ENCODE measurements at regions not wholly inside any gene's neighbourhood (a gene's known extent, or its start where the extent isn't known, plus 50 kb on each side); places are given as distances from the start of the nearest gene placed in this dataset.

DNA sequence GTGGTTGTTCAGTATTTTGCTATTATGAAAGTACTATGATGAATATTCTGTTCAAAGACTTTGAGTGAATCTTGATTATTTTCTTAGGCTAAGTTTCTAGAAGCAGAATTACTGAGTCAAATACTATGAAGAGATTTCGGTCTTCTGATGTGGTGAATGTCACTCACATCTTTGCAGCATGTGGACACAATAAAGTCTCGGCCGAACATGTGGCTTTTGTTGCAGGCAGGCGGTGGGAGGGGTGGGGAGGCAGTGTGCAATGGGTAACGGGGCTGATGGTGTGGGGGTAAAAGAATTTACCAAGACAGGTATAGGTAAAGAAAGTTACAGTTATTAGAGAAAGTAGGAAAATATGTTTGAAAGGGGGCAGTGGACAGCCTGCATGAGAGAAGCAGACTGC is 156.4 kb upstream of the DTNBP1 start:
- TF ChIP-seq YY1 (IDR thresholded peaks at IDR 0.05; ENCODE audit: low read depth) (no peak), RAD21 (IDR thresholded peaks at IDR 0.05; ENCODE audit: low read depth) (no peak)
- TF ChIP-seq, protein P1, sequence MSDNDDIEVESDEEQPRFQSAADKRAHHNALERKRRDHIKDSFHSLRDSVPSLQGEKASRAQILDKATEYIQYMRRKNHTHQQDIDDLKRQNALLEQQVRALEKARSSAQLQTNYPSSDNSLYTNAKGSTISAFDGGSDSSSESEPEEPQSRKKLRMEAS (IDR thresholded peaks at IDR 0.05) = no peak

DNA sequence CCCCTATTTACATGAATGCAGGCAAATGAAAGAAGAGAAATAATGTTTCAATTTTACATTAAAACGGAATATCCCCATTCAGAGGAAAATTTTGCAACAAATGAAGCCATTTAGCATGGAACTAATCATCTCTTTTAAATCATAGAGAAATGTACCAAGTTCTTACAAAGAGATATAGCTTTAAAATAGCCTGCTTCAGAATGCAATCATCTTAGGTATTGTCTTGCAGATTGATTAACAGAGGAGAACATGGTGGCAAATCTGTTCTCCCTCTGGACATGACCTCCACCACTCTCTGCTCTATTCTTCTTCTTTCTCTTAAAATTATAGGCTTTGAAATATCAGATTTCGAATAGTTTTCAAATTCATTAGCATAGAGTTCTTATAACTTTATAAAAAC is 155.7 kb upstream of the DTNBP1 start:
- TF ChIP-seq EGR1 (IDR thresholded peaks at IDR 0.05) (no peak), TCF12 (IDR thresholded peaks at IDR 0.05; ENCODE audit: low read depth) (no peak), CREB1 (IDR thresholded peaks at IDR 0.05; ENCODE audit: low read depth) (no peak), ZBTB7A (IDR thresholded peaks at IDR 0.05; ENCODE audit: low read depth) (no peak), EP300 (IDR thresholded peaks at IDR 0.05; ENCODE audit: borderline replicate concordance) (no peak), CEBPB (IDR thresholded peaks at IDR 0.05) (no peak), TEAD4 (IDR thresholded peaks at IDR 0.05) (no peak), YY1 (IDR thresholded peaks at IDR 0.05; ENCODE audit: low read depth) (no peak), NFIC (IDR thresholded peaks at IDR 0.05) (no peak), FOXM1 (IDR thresholded peaks at IDR 0.05; ENCODE audit: borderline replicate concordance, low read depth) (no peak)
- TF ChIP-seq, protein P2, sequence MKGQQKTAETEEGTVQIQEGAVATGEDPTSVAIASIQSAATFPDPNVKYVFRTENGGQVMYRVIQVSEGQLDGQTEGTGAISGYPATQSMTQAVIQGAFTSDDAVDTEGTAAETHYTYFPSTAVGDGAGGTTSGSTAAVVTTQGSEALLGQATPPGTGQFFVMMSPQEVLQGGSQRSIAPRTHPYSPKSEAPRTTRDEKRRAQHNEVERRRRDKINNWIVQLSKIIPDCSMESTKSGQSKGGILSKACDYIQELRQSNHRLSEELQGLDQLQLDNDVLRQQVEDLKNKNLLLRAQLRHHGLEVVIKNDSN (IDR thresholded peaks at IDR 0.05) = no peak
- TF ChIP-seq, protein P1 (IDR thresholded peaks at IDR 0.05) = no peak
- TF ChIP-seq, protein P3, sequence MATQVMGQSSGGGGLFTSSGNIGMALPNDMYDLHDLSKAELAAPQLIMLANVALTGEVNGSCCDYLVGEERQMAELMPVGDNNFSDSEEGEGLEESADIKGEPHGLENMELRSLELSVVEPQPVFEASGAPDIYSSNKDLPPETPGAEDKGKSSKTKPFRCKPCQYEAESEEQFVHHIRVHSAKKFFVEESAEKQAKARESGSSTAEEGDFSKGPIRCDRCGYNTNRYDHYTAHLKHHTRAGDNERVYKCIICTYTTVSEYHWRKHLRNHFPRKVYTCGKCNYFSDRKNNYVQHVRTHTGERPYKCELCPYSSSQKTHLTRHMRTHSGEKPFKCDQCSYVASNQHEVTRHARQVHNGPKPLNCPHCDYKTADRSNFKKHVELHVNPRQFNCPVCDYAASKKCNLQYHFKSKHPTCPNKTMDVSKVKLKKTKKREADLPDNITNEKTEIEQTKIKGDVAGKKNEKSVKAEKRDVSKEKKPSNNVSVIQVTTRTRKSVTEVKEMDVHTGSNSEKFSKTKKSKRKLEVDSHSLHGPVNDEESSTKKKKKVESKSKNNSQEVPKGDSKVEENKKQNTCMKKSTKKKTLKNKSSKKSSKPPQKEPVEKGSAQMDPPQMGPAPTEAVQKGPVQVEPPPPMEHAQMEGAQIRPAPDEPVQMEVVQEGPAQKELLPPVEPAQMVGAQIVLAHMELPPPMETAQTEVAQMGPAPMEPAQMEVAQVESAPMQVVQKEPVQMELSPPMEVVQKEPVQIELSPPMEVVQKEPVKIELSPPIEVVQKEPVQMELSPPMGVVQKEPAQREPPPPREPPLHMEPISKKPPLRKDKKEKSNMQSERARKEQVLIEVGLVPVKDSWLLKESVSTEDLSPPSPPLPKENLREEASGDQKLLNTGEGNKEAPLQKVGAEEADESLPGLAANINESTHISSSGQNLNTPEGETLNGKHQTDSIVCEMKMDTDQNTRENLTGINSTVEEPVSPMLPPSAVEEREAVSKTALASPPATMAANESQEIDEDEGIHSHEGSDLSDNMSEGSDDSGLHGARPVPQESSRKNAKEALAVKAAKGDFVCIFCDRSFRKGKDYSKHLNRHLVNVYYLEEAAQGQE (IDR thresholded peaks at IDR 0.05; ENCODE audit: low read depth) = no peak

DNA sequence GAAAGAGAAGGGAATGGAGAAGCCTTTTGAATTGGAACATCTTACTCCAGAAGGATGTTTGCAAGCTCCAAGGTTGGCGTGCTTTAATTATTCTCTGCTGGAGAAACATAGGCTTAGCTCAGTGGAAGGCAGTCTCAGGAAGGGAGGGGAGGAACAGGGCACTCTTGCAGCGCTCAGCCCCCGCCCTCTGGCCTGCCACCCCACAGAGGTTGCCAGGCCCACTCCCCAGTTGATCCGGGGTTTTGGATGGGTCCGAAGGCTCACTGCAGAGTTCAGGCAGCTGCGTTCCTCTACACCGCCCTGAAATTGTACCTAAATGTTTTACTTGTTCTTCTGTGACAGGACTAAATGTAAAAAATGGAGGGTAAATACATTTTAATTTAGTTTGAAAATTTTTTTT is 155.2 kb upstream of the DTNBP1 start:
- TF ChIP-seq EP300 (IDR thresholded peaks at IDR 0.05; ENCODE audit: borderline replicate concordance) (no peak), CEBPB (IDR thresholded peaks at IDR 0.05) (no peak), NFIC (IDR thresholded peaks at IDR 0.05) (no peak), TEAD4 (IDR thresholded peaks at IDR 0.05) (no peak), ZBTB7A (IDR thresholded peaks at IDR 0.05; ENCODE audit: low read depth) (no peak), FOXM1 (IDR thresholded peaks at IDR 0.05; ENCODE audit: borderline replicate concordance, low read depth) (no peak), YY1 (IDR thresholded peaks at IDR 0.05; ENCODE audit: low read depth) (no peak), EGR1 (IDR thresholded peaks at IDR 0.05) (no peak), TAF1 (IDR thresholded peaks at IDR 0.05; ENCODE audit: low read depth) (no peak), TCF12 (IDR thresholded peaks at IDR 0.05; ENCODE audit: low read depth) (no peak)
- TF ChIP-seq, protein P1 (IDR thresholded peaks at IDR 0.05) = no peak
- TF ChIP-seq, protein P2 (IDR thresholded peaks at IDR 0.05) = no peak

DNA sequence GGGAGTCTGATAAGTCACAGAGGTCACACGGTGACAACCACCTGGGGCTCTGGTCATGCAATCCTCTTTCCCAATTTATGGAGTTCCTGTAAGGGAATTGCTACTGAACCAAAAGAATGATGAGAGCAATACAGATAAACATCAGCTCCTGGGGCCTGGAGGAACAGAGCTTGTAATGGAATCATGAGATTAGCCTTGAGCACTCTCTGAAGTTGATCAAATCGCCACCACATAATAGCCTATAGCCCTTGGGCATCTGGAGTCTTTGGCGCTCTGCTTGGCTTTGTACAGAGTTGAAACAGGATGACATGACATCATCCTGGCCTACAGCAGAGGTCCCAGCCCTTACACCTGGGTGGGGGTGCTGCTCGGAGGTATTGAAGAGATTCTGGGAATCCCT is 154.3 kb upstream of the DTNBP1 start:
- TF ChIP-seq TAF1 (IDR thresholded peaks at IDR 0.05; ENCODE audit: low read depth) (no peak), EGR1 (IDR thresholded peaks at IDR 0.05) (no peak), TEAD4 (IDR thresholded peaks at IDR 0.05) (no peak)

DNA sequence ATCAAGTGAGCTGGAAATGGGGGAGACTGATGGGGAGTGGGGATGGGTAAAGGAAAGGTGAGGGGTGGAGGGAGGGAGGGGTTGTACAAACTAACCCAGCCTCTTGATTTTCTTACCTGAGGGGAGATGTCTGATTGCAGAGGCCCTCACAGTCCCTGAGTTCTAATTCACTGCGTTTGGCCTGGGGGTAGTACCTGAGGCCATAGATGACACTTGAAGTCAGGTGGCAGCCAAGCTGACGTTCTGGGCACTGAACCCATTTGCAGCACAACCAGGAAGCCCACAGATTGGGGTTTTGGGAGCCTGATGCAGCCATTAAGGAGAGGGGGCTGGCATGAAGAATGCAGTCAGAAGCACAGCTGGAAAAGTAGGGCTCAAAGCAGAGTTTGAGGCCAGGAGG is 153.8 kb upstream of the DTNBP1 start:
- no peak for TF ChIP-seq CREB1 (IDR thresholded peaks at IDR 0.05; ENCODE audit: low read depth)
- TF ChIP-seq, protein P1 (IDR thresholded peaks at IDR 0.05) = no peak
- no peak for TF ChIP-seq TCF12 (IDR thresholded peaks at IDR 0.05; ENCODE audit: low read depth)
- no peak for TF ChIP-seq CEBPB (IDR thresholded peaks at IDR 0.05)
- TF ChIP-seq TAF1 (IDR thresholded peaks at IDR 0.05; ENCODE audit: low read depth) = no peak
- TF ChIP-seq EP300 (IDR thresholded peaks at IDR 0.05; ENCODE audit: borderline replicate concordance) = no peak
- no peak for TF ChIP-seq TEAD4 (IDR thresholded peaks at IDR 0.05)
- TF ChIP-seq, protein P2 (IDR thresholded peaks at IDR 0.05) = no peak
- no peak for TF ChIP-seq ZBTB7A (IDR thresholded peaks at IDR 0.05; ENCODE audit: low read depth)

DNA sequence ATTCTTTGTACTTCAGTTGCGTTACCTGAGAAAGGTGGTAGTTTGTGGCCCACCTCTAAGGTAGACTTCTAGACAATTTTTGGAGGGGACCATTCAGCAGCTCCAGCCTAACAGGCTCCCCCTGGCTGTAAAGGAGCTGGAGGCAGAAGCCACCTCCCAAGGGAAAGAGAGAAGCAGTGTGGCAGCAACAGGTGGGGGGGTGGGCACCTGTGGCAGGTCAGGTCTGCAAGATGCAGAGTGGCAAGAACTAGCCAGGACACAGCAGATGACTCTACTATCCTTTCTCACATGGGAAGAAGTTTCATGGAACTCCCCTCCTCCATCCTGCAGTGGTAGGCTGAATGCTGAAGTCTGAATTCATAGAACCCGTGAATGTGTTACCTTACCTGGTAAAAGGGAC is 148.3 kb upstream of the DTNBP1 start:
- no peak for TF ChIP-seq TEAD4 (IDR thresholded peaks at IDR 0.05)
- no peak for TF ChIP-seq TAF1 (IDR thresholded peaks at IDR 0.05; ENCODE audit: low read depth)
- no peak for TF ChIP-seq CREB1 (IDR thresholded peaks at IDR 0.05; ENCODE audit: low read depth)

DNA sequence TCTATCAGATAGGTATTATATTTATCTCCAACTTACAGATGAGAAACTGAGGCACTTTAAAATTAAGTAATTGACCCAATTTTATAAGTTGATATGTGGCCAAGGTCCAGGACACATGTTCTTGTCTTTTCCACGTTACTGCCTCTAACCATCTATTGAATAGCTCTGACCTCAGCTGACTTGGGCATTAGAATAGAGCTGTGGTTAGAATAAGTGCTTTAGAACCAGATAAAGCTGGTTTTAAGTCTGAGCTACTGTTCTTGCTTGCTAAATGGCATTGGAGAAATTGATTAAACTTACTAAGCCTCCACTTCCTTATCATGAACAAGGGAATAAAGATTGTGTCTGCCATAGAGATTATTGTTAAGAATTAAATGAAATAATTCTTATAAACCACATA is 147.8 kb upstream of the DTNBP1 start:
- TF ChIP-seq ZBTB7A (IDR thresholded peaks at IDR 0.05; ENCODE audit: low read depth) (no peak), NFIC (IDR thresholded peaks at IDR 0.05) (no peak), TAF1 (IDR thresholded peaks at IDR 0.05; ENCODE audit: low read depth) (no peak)

DNA sequence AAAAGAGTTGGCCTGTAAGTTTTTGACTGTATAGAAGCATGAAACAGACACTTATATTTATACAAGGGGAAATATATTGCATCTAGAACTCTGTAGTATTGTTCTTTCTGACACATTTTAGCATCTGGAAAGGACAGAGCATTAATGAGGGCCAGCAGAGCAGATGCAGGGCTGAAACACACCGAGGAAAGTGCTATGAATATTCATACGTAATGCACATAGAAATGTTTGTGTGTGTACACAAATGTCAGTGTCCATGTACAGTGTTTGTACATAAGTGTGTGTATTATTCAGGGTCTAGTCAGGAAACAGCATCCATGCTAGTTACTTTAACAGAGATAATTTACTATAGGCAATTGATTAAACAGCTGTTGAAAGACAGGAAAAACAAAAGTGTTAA is 146.5 kb upstream of the DTNBP1 start:
- TF ChIP-seq, protein P1 (IDR thresholded peaks at IDR 0.05) = no peak
- TF ChIP-seq, protein P2 (IDR thresholded peaks at IDR 0.05) = no peak
- TF ChIP-seq NFIC (IDR thresholded peaks at IDR 0.05) = no peak
